Right lobe of liver (tissue), 6 donors: ENCODE measurements at regions not wholly inside any gene's neighbourhood (a gene's known extent, or its start where the extent isn't known, plus 50 kb on each side); places are given as distances from the start of the nearest gene placed in this dataset.

ENCODE experiments used
- ATAC-seq, 4 donors: fragments of 200-7000 bp; cut with Tn5 transposase; one replicate each; pipeline ENCODE4 v1.9.1; 2020; ENCODE audit warnings: mild to moderate bottlenecking in 4 of 4, moderate library complexity in 4 of 4
- DNase-seq, 3 donors: peaks; one replicate each; pipeline ENCODE4 v3.0.0-alpha.2; 2020
- H3K27ac ChIP-seq, 3 donors: fragments of 200-600 bp; one replicate each; pipeline ENCODE4 v1.8.0; 2022
- H3K27me3 ChIP-seq, 2 donors: fragments of 200-600 bp; one replicate each; pipeline ENCODE4 v1.8.0; 2022
- H3K36me3 ChIP-seq, 4 donors: fragments of 200-600 bp; sonication (generic) in 1 of 4; one replicate each; pipeline versions ENCODE4 v1.5.1 to v1.8.0; 2017 to 2022; ENCODE audit warnings: control low read depth in 1 of 4
- H3K4me1 ChIP-seq, 4 donors: fragments of 200-600 bp; sonication (generic) in 1 of 4; one replicate each; pipeline versions ENCODE4 v1.5.1 to v1.8.0; 2017 to 2022; ENCODE audit warnings: control low read depth in 1 of 4
- H3K4me3 ChIP-seq, 3 donors: fragments of 200-600 bp; one replicate each; pipeline ENCODE4 v1.8.0; 2022
- H3K9me3 ChIP-seq, 4 donors: fragments of 200-600 bp; sonication (generic) in 1 of 4; one replicate each; pipeline versions ENCODE4 v1.5.1 to v1.8.0; 2017 to 2022; ENCODE audit warnings: control low read depth in 1 of 4
- POLR2A ChIP-seq: fragments of 450-650 bp; IDR thresholded peaks from one replicate; pipeline ENCODE4 v1.6.1; 2017; ENCODE audit warnings: antibody characterized with exemption, mild to moderate bottlenecking
- WGBS: methylation state at CpG from one replicate; pipeline ENCODE4 v1.1.6; 2018; ENCODE audit warnings: low coverage, low lambda C conversion rate; ENCODE audit not compliant: insufficient coverage; ENCODE audit errors: missing lambda C conversion rate; 5-methylcytosine and 5-hydroxymethylcytosine counted together
- intact Hi-C, 2 donors: fragments of 100-400 bp; cut with DNase I; formaldehyde crosslinking; loops; one replicate each; pipeline versions ENCODE4 v1.11.2 to v1.14.1; 2022
- TF ChIP-seq, protein P1 (sequence below), 4 donors: fragments of 200-600 bp in 3 of 4; fragments of 450-650 bp in 1 of 4; IDR thresholded peaks; one replicate each; pipeline versions ENCODE4 v1.5.1 to v1.8.0; 2016 to 2022; ENCODE audit warnings: antibody characterized with exemption in 4 of 4, mild to moderate bottlenecking in 2 of 4
- donor health status: DM: no; HTN: yes; CAD: no.
- donor health status: DM: no; HTN: no; CAD: no.
- donor health status: DM: no; HTN: no; CAD: no.
- donor health status: DM: no; HTN: yes; CAD: no.
- donor health status: DM: no; HTN: yes; CAD: no.

GRCh38 chr3:55376753-55377347 lies 110.3 kb downstream of the WNT5A start:
- Histone ChIP-seq H3K9me3 (no peaks in the 10 kb centered on the region), H3K27me3 (no peaks in the 10 kb centered on the region), H3K27ac (no peak overlapping the region), H3K4me3 (no peak overlapping the region), H3K4me1 (no peaks in the 10 kb centered on the region), H3K36me3 (no peaks in the 10 kb centered on the region)
- no peak for ATAC-seq
- 76% methylated on average over 3 of the region's 3 CpGs for WGBS
- intact Hi-C loops: no loop called here
- TF ChIP-seq, protein P1, sequence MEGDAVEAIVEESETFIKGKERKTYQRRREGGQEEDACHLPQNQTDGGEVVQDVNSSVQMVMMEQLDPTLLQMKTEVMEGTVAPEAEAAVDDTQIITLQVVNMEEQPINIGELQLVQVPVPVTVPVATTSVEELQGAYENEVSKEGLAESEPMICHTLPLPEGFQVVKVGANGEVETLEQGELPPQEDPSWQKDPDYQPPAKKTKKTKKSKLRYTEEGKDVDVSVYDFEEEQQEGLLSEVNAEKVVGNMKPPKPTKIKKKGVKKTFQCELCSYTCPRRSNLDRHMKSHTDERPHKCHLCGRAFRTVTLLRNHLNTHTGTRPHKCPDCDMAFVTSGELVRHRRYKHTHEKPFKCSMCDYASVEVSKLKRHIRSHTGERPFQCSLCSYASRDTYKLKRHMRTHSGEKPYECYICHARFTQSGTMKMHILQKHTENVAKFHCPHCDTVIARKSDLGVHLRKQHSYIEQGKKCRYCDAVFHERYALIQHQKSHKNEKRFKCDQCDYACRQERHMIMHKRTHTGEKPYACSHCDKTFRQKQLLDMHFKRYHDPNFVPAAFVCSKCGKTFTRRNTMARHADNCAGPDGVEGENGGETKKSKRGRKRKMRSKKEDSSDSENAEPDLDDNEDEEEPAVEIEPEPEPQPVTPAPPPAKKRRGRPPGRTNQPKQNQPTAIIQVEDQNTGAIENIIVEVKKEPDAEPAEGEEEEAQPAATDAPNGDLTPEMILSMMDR (IDR thresholded peaks at IDR 0.05): no peak
- DNase-seq: no peak

- H3K27me3 ChIP-seq: no peaks in the 10 kb centered on the region
- intact Hi-C loops: no loop called here
- TF ChIP-seq, protein P1 (IDR thresholded peaks at IDR 0.05): no peak
- no peak for TF ChIP-seq POLR2A
- no peak overlapping the region for H3K27ac ChIP-seq
- 86% methylated on average over 4 of the region's 5 CpGs for WGBS
- H3K4me1 ChIP-seq: no peaks in the 10 kb centered on the region
- no peaks in the 10 kb centered on the region for H3K36me3 ChIP-seq
- no peak overlapping the region for H3K4me3 ChIP-seq
- H3K9me3 ChIP-seq: no peaks in the 10 kb centered on the region
- no peak for ATAC-seq
- DNase-seq: no peak
Measured at GRCh38 chr3:55373423-55373822, 113.7 kb downstream of the WNT5A start.

GRCh38 chr3:55370272-55370671 lies 116.8 kb downstream of the WNT5A start:
- no peaks in the 10 kb centered on the region for H3K36me3 ChIP-seq
- H3K4me1 ChIP-seq: no peaks in the 10 kb centered on the region
- H3K27ac ChIP-seq: no peak overlapping the region
- no peak overlapping the region for H3K4me3 ChIP-seq
- H3K27me3 ChIP-seq: no peaks in the 10 kb centered on the region
- DNase-seq (no peak), ATAC-seq (no peak)
- intact Hi-C loops: no loop called here
- WGBS: 83% methylated on average over 12 of the region's 12 CpGs
- no peaks in the 10 kb centered on the region for H3K9me3 ChIP-seq
- TF ChIP-seq POLR2A: no peak
- TF ChIP-seq, protein P1 (IDR thresholded peaks at IDR 0.05): no peak

DNA sequence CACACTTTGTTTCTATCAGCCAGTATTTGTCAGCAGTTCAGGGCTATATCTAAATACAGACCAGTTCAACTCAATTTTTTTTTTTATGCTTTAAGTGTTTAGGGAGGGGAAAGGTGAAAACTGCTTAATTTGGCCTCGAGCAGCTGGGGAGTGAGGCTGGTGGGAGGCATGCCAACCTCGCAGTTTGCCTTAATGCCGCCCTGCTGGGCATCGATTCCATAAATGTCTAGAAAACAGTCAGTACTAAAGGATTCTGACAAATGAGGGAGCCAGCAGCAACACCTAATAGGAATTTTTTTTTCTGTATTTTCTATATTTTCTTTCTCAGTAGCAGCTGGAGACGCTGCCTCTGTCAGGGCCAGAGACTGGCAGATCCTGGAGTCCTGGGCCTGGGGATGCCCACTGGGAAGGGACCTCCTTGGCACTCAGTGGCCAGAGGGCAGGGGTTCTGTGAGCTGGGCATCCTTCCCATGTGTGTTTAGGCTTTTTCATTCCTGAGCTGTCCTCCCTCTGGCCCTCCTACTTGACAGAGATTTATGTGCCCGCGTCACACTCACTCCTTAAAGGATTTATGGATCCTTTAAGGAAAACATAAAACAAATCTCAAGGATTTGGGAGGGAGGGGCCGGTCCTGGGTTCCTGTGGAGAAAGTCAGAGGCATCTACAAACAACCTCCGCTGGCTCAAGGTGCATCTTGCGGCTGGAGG lies 117.8 kb downstream of the WNT5A start:
- no peaks in the 10 kb centered on the region for H3K9me3 ChIP-seq
- ATAC-seq (no peak), DNase-seq (no peak)
- H3K4me1 ChIP-seq: no peaks in the 10 kb centered on the region
- WGBS: 75% methylated on average over 10 of the region's 10 CpGs
- TF ChIP-seq, protein P1 (IDR thresholded peaks at IDR 0.05): no peak
- TF ChIP-seq POLR2A: no peak
- no peak overlapping the region for H3K4me3 ChIP-seq
- no peaks in the 10 kb centered on the region for H3K27me3 ChIP-seq
- intact Hi-C loops: no loop called here
- H3K36me3 ChIP-seq: no peaks in the 10 kb centered on the region
- no peak overlapping the region for H3K27ac ChIP-seq
